A549 (cell line): ENCODE measurements at regions not wholly inside any gene's neighbourhood (a gene's known extent, or its start where the extent isn't known, plus 50 kb on each side); places are given as distances from the start of the nearest gene placed in this dataset.

Experiments used
- BCL3 ChIP-seq: fragments of >200 bp; sonication (Bioruptor Twin); formaldehyde crosslinking; IDR thresholded peaks from 3 replicates; pipeline ENCODE4 v1.6.1; 2016
- CBX8 ChIP-seq: fragments of 200-600 bp; sonication (generic); IDR thresholded peaks from 2 replicates; pipeline ENCODE4 v1.6.1; 2016
- ESRRA ChIP-seq: fragments of 150-350 bp; IDR thresholded peaks from 2 replicates; pipeline ENCODE4 v1.6.1; 2014; ENCODE audit warnings: mild to moderate bottlenecking, low read length, borderline replicate concordance
- MAFK ChIP-seq: fragments of 450-650 bp; IDR thresholded peaks from 2 replicates; pipeline ENCODE4 v1.6.1; 2014; ENCODE audit not compliant: partially characterized antibody
- MAZ ChIP-seq: fragments of 150-350 bp; IDR thresholded peaks from 2 replicates; pipeline ENCODE4 v1.6.1; 2014; ENCODE audit warnings: antibody characterized with exemption, low read depth, low read length, borderline replicate concordance
- POLR2A ChIP-seq: IDR thresholded peaks from 2 replicates; pipeline ENCODE4 v1.6.1; 2012; ENCODE audit warnings: mild to moderate bottlenecking, low read length
- TF ChIP-seq, protein P1 (sequence below): fragments of 200-600 bp; sonication (generic); IDR thresholded peaks from 2 replicates; pipeline ENCODE4 v1.6.1; 2016; ENCODE audit warnings: antibody characterized with exemption, mild to moderate bottlenecking, moderate library complexity
- TF ChIP-seq, protein P2 (sequence below): fragments of >200 bp; sonication (Bioruptor Twin); formaldehyde crosslinking; IDR thresholded peaks from 3 replicates; pipeline ENCODE4 v1.5.1; 2016
- TF ChIP-seq, protein P3 (sequence below): IDR thresholded peaks from 2 replicates; pipeline ENCODE4 v1.6.1; 2012

GRCh38 chr1:99570486-99571089 is 75.3 kb upstream of the PALMD start:
- no peak for TF ChIP-seq ESRRA
- no peak for TF ChIP-seq CBX8
- TF ChIP-seq MAFK: no peak
- TF ChIP-seq, protein P1, sequence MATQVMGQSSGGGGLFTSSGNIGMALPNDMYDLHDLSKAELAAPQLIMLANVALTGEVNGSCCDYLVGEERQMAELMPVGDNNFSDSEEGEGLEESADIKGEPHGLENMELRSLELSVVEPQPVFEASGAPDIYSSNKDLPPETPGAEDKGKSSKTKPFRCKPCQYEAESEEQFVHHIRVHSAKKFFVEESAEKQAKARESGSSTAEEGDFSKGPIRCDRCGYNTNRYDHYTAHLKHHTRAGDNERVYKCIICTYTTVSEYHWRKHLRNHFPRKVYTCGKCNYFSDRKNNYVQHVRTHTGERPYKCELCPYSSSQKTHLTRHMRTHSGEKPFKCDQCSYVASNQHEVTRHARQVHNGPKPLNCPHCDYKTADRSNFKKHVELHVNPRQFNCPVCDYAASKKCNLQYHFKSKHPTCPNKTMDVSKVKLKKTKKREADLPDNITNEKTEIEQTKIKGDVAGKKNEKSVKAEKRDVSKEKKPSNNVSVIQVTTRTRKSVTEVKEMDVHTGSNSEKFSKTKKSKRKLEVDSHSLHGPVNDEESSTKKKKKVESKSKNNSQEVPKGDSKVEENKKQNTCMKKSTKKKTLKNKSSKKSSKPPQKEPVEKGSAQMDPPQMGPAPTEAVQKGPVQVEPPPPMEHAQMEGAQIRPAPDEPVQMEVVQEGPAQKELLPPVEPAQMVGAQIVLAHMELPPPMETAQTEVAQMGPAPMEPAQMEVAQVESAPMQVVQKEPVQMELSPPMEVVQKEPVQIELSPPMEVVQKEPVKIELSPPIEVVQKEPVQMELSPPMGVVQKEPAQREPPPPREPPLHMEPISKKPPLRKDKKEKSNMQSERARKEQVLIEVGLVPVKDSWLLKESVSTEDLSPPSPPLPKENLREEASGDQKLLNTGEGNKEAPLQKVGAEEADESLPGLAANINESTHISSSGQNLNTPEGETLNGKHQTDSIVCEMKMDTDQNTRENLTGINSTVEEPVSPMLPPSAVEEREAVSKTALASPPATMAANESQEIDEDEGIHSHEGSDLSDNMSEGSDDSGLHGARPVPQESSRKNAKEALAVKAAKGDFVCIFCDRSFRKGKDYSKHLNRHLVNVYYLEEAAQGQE: no peak
- TF ChIP-seq MAZ: no peak
- TF ChIP-seq, protein P2, sequence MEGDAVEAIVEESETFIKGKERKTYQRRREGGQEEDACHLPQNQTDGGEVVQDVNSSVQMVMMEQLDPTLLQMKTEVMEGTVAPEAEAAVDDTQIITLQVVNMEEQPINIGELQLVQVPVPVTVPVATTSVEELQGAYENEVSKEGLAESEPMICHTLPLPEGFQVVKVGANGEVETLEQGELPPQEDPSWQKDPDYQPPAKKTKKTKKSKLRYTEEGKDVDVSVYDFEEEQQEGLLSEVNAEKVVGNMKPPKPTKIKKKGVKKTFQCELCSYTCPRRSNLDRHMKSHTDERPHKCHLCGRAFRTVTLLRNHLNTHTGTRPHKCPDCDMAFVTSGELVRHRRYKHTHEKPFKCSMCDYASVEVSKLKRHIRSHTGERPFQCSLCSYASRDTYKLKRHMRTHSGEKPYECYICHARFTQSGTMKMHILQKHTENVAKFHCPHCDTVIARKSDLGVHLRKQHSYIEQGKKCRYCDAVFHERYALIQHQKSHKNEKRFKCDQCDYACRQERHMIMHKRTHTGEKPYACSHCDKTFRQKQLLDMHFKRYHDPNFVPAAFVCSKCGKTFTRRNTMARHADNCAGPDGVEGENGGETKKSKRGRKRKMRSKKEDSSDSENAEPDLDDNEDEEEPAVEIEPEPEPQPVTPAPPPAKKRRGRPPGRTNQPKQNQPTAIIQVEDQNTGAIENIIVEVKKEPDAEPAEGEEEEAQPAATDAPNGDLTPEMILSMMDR: no peak
- TF ChIP-seq, protein P3, sequence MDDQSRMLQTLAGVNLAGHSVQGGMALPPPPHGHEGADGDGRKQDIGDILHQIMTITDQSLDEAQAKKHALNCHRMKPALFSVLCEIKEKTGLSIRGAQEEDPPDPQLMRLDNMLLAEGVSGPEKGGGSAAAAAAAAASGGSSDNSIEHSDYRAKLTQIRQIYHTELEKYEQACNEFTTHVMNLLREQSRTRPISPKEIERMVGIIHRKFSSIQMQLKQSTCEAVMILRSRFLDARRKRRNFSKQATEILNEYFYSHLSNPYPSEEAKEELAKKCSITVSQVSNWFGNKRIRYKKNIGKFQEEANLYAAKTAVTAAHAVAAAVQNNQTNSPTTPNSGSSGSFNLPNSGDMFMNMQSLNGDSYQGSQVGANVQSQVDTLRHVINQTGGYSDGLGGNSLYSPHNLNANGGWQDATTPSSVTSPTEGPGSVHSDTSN: no peak
- TF ChIP-seq POLR2A: no peak
- TF ChIP-seq BCL3: no peak
